ENCODE measurements at regions not wholly inside any gene's neighbourhood (a gene's known extent, or its start where the extent isn't known, plus 50 kb on each side); places are given as distances from the start of the nearest gene placed in this dataset.

DNA sequence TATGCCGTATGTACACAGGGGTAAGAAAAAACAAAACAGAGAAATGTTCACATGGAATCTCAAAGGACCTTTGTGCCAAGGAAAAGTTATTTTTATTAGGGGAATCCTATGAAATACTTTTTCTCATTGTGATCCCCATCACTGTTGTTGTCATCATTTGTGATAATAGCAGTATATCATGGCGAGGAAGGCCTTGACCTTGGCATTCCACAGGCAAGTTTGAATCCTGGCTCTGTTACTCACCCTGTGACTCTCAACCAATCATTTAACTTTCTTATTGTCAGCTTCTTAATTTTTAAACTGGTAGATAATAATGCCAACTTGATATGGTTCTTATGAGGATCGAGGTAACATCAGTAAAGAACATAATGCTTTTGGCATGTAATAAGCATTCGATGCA is 142.2 kb upstream of the DDHD1 start:
- TF ChIP-seq GABPA (tag; conservative IDR thresholded peaks at IDR 0.05; ENCODE audit: low read depth) (no peak), ZNF121 (CRISPR knock-in tag; conservative IDR thresholded peaks at IDR 0.05) (no peak), CCAR2 (IDR thresholded peaks at IDR 0.05; ENCODE audit: low read depth, low read length) (no peak), JUND (IDR thresholded peaks at IDR 0.05; ENCODE audit: borderline replicate concordance, low read depth, low read length) (no peak), JUND (tag; IDR thresholded peaks at IDR 0.05; ENCODE audit: borderline replicate concordance, low read depth, low read length) (no peak), ZNF263 (CRISPR knock-in tag; IDR thresholded peaks at IDR 0.05; ENCODE audit: borderline replicate concordance) (no peak), EP300 (IDR thresholded peaks at IDR 0.05; ENCODE audit: low read length) (no peak), CREM (IDR thresholded peaks at IDR 0.05; ENCODE audit: low read depth) (no peak), EZH2 (IDR thresholded peaks at IDR 0.05; ENCODE audit: borderline replicate concordance, low read depth, low read length) (no peak), SETDB1 (IDR thresholded peaks at IDR 0.05; ENCODE audit: low read length) (no peak)
- TF ChIP-seq, protein P1, sequence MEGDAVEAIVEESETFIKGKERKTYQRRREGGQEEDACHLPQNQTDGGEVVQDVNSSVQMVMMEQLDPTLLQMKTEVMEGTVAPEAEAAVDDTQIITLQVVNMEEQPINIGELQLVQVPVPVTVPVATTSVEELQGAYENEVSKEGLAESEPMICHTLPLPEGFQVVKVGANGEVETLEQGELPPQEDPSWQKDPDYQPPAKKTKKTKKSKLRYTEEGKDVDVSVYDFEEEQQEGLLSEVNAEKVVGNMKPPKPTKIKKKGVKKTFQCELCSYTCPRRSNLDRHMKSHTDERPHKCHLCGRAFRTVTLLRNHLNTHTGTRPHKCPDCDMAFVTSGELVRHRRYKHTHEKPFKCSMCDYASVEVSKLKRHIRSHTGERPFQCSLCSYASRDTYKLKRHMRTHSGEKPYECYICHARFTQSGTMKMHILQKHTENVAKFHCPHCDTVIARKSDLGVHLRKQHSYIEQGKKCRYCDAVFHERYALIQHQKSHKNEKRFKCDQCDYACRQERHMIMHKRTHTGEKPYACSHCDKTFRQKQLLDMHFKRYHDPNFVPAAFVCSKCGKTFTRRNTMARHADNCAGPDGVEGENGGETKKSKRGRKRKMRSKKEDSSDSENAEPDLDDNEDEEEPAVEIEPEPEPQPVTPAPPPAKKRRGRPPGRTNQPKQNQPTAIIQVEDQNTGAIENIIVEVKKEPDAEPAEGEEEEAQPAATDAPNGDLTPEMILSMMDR (IDR thresholded peaks at IDR 0.05 in 2 of 3, conservative IDR thresholded peaks at IDR 0.05 in 1 of 3; ENCODE audit: insufficient read depth in 2 of 3, low read depth in 1 of 3, low read length in 3 of 3), result no peak
- TF ChIP-seq, protein P2, sequence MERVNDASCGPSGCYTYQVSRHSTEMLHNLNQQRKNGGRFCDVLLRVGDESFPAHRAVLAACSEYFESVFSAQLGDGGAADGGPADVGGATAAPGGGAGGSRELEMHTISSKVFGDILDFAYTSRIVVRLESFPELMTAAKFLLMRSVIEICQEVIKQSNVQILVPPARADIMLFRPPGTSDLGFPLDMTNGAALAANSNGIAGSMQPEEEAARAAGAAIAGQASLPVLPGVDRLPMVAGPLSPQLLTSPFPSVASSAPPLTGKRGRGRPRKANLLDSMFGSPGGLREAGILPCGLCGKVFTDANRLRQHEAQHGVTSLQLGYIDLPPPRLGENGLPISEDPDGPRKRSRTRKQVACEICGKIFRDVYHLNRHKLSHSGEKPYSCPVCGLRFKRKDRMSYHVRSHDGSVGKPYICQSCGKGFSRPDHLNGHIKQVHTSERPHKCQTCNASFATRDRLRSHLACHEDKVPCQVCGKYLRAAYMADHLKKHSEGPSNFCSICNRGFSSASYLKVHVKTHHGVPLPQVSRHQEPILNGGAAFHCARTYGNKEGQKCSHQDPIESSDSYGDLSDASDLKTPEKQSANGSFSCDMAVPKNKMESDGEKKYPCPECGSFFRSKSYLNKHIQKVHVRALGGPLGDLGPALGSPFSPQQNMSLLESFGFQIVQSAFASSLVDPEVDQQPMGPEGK (CRISPR knock-in tag; IDR thresholded peaks at IDR 0.05; ENCODE audit: borderline replicate concordance), result no peak
- TF ChIP-seq, protein P3, sequence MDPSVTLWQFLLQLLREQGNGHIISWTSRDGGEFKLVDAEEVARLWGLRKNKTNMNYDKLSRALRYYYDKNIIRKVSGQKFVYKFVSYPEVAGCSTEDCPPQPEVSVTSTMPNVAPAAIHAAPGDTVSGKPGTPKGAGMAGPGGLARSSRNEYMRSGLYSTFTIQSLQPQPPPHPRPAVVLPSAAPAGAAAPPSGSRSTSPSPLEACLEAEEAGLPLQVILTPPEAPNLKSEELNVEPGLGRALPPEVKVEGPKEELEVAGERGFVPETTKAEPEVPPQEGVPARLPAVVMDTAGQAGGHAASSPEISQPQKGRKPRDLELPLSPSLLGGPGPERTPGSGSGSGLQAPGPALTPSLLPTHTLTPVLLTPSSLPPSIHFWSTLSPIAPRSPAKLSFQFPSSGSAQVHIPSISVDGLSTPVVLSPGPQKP (CRISPR knock-in tag; IDR thresholded peaks at IDR 0.05), result no peak
- TF ChIP-seq, protein P4, sequence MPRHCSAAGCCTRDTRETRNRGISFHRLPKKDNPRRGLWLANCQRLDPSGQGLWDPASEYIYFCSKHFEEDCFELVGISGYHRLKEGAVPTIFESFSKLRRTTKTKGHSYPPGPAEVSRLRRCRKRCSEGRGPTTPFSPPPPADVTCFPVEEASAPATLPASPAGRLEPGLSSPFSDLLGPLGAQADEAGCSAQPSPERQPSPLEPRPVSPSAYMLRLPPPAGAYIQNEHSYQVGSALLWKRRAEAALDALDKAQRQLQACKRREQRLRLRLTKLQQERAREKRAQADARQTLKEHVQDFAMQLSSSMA (CRISPR knock-in tag; IDR thresholded peaks at IDR 0.05), result no peak
